ENCODE measurements at regions not wholly inside any gene's neighbourhood (a gene's known extent, or its start where the extent isn't known, plus 50 kb on each side); places are given as distances from the start of the nearest gene placed in this dataset.
"Not testable (repeated sequence)": the region's sequence is repeated elsewhere in the genome, so short reads cannot be mapped to it uniquely, and the experiment has no call there.

DNA sequence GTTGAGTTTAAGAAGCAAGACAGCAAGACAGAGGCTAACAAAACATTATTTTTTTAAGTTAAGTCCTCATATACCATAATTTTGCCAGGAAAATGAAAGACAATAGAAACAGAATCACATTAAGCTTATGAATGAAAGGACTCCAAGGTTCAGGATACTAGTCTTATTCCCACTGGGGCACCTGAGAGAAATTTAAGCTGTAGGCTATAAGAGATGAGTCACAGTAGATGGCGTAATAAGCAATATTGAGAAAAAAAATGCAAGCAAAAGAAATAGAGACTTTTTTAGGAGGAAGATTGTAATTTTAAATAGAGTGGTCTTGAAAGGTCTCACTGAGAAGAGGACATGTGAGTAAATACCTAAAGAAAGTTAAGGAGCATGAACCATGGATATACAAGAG lies 57.1 kb upstream of the KIF2B start:
- no peak for DNase-seq

DNA sequence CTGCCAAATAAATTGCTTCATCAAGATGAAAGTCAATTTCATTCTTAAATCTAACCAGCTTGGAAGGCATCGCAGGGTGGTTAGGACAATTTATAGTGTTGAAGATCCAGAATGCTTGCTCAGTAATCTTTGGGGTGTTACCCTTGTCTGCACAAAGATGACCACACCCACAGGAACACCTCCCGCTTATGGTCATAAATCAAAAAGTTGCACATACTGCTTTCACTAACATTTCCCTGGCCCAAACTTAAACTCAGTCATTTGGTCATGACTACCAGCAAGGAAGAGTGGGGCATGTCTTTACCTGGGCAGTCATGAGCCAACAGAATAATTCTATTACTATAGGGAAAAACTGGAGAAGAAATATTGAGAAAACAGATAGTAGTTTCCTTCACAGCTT lies 57.6 kb upstream of the KIF2B start:
- DNase-seq = no peak

DNA sequence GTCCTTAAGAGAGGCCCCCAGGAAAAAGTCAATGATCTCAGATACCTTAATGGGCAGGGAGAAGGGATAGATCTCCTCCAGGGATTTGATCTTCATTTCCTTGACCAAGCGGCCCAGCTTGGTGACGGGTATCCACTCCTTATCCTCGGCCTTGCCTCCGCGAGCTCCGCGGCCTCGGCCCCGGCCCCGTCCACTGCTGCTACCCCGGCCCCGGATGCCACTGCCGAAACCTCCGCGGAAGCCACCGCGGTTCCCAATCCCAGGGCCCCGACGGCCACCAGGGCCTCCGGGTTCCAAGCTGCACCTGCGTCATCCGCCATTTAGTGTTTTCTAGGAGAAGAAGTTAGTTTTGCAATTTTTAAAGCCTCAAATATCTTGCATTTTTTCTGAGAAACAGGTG lies 65.2 kb upstream of the KIF2B start:
- DNase-seq = no peak

DNA sequence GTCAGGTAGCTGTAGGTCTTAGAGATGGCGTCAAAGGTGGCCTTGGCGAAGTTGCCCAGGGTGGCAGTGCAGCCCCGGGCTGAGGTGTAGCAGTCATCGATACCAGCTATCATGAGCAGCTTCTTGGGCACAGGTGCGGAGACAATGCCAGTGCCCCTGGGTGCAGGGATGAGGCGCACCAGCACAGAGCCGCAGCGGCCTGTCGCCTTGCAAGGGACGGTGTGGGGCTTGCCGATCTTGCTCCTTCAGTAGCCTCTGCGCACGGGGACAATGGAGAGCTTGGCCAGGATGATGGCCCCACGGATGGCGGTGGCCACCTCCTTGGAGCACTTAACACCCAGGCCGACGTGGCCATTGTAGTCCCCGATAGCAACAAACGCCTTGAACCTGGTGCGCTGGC lies 65.6 kb upstream of the KIF2B start:
- DNase-seq = not testable (repeated sequence)

DNA sequence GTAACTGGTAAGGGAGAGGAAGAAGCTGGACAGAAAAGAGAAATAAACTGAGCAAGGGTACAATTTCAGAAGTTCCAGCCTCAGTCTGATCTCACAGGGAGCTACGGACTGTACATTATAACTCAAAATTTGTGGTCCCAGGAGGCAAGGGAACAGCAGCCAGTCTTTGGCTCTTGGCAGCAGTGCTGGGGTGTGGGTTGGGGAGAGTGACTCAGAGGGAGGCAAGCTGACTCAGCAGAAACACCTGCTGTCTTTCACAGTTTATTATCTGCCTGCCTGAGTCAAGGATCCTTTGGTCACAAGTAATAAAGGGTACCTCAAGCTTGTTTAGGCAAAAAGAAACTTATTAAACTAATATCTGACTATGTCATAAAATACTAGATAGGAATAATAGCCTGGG lies 73.5 kb upstream of the KIF2B start:
- DNase-seq = no peak

DNA sequence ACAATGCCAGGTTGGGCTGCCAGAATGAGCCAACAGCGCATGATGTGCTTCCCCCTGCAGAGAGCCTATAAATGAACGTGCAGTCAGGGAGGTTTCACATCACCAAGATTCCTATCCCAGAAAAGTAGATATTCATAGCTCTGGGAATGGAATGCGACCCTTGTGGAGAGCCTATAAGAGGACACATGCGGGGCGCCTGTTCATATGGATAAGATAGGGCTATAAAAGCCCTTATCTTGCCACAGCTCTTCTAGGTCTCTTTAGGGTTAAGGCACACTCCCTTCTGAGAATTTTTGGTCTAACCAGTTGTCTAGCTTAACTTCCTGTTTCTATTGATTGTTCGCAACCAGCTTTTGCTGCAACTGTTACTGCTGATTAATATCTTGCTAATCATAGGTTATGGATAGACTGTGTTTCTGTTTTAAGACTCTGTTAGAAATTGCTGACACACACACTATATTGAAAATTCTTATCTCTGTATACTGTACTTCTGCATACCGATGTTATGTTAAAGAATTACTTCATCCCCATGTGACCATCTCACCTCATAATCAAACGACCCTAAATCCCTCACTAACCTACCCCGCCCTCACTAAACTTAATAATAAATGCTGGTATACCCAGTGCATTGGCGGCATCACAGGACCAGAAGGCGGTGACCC lies 74.4 kb upstream of the KIF2B start:
- not testable (repeated sequence) for DNase-seq

DNA sequence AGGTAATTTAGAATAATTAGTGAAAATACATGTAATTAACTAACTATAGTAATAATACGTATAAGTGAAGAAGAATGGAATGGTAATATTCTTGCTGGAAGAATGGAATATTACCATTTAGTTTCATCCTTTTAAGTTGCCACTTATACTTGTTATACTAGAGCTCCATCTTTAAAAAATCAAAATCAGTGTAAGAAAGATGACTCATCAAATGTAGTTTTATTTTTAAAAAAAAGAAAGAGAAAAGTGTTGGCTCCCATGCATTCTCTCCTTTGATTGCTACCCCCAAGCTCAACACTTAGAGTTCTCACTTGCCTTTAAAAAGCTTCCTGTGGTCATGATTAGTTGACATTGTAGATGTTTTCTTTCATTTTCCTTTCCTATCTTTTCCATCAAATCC lies 82.4 kb upstream of the KIF2B start:
- DNase-seq = no peak

DNA sequence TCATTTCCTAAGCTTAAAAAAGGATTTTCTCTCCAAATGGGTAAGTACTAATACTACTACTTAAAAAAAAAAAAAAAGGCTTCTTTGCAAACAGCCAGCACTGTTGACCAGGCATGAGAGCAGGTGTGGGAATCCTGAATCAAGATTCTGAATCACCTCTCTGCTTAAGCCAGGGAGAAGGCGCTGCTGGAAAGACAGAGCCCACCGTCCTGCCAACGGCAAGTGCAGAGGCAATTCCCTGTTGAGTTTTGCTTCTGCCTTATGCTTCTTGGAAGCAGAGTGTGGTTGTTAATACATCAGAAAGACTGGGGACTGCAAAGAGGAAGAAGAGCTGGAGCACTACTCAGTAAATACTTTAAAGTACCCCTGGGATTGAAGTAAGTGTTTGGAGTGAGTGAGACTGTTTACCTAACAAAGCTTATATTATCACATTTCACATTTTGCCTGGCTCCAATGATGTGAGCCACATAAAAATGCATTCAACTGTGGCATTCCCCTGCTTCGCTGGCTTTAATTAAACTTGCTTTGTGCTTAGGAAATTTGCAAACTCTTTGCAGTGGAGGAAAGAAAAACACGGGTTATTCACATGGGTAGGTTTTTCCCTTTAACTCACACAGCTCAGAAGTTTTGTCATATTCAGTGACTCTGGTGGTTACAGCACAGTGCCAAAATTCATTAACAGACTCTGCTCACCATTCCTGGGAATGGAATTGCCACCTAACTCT lies 86.0 kb upstream of the KIF2B start:
- DNase-seq = no peak

DNA sequence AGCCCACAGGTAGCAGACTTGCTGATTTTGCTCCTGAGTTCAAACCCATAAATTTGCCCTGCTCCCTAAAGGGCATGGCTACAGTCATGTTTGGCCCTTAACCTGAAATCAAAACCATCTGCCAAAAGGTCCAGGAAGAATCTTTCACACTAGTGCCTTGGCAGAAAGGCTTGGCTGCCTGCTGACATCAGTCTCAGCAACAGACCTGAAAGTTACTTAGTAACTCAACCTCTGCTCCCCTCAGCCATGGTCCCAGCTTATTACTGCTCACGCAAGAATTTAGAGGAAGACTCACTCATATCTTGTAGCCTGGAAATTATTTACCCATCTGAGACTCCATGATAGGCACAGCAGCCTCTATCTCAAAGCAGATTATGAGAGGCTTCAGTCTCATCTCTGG lies 98.0 kb upstream of the KIF2B start:
- no peak for DNase-seq

DNA sequence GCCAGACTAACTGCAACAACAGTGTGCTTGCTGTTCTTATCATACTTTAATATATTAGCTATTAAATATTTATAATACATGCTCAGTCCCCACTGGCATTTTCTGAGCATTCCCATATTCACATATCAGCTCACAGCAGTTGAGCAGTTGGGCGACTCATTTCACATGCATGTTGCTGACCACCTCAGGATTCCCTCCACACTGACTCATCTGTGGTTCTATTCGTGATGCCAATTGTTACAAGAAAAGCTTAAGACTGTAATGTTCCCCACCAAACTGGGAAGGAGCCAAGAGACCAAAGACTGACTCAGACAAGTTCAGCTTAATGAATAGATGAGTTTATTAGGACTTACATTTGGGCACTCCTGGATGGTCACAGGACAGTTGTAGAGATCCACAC lies 100.3 kb upstream of the KIF2B start:
- no peak for DNase-seq

DNA sequence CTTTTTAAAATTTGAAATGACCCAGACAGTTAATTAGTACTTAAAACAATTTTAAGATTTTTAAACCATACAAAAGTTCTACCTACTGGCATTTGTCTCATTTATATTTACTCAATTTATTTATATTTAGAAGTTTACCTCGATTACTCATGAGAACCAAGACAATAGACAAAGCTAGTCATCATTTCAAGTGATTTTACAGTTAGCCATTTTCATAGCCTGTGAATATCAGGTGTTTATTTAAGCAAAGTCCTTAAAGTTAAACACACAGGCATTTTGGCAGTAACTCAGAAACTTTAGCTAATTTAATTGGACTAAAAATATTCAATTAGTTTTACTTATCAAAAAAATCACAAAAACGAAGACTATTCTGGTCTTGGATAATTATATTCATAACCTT lies 101.6 kb upstream of the KIF2B start:
- DNase-seq = no peak

DNA sequence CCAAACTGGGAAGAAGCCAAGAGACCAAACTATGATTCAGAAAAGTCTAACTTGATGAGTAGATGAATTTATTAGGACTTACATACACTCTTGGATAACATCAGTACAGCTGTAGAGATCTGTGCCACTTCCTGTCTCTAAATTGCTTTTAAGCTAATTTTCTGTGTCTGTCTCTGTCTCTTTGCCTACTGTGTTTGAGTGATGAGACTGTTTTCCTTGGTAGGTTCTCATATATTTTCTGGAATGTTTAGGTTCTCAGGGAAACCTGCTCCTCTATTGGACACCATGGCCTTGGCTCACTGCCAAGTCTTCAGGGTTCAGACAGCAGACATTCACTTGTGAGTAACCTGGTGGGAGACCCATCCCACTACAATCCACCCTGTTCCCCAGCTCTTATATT lies 103.5 kb upstream of the KIF2B start:
- DNase-seq = no peak

DNA sequence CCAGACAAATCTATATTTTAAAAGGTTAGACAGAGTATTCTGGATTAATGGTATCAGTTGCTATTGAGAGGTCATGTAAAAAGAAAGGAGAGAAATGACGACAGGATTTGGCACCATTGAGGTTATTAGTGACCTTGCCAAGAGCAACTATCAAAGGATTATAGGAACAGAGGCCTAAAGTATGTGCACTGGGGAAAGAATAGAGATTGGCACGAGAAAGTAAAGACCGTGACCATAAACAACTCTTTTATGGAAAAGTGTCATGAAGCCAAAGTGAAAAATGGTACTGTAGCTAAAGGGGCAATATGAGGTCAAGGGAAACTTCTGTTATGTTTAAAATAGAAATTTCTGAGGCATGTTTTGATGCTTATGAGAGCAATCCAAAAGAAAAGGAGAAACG lies 115.2 kb upstream of the KIF2B start:
- no peak for DNase-seq

DNA sequence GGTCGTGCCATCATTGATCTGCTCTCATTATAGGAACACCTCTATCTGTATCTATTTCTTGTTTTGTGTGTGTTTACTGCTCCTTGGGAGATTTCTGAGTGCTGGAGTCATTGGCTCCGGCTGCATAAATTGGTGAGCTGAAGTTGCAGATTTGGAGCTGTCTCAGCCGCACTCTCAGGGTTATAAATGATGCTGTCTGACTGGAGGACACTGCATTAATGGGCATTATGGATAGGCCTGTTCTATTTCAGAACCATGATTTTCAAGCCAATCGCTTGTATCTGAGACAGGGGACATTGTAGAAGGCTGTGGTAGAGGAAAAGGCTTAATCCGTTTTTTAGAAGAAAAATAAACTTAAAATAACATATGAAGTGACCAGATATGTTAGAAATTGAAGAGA lies 126.4 kb upstream of the KIF2B start:
- DNase-seq = no peak

DNA sequence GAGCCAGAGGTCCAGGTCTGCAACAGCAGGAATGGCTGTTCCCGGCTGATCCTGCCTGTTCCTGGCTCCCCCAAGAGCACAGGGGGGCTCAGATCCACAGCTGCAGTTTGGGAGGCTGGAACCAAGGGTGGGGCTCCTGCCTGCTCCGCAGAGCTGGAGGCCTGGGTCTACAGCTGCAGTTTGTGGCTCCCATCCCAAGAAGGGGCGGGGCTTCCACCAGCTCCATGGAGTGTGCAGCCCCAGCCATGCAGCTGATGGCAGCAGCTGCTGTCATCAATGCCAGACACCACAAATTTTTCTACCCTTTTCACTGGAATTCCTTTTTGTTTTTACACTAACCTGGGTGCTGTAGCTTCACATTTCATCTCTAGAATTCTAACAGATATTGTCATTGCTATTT lies 135.4 kb upstream of the KIF2B start:
- DNase-seq = no peak

DNA sequence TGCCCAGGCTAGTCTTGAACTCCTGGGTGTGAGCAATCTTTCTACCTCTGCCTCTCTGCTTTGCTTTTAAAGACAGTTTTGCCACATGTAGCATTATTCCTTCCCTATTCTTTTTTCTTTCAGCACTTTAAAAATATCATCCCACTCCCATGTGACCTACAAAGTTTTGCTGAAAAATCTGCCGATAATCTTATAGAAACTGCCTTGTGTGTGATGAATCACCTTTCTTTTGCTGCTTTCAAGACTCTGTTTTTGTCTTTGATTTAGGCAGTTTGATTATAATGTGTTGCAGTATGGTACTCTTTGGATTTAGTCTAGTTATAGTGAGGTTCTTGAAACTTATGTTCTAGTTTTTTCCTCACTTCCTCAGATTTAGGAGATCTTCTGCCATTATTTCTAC lies 142.0 kb upstream of the KIF2B start:
- no peak for DNase-seq

DNA sequence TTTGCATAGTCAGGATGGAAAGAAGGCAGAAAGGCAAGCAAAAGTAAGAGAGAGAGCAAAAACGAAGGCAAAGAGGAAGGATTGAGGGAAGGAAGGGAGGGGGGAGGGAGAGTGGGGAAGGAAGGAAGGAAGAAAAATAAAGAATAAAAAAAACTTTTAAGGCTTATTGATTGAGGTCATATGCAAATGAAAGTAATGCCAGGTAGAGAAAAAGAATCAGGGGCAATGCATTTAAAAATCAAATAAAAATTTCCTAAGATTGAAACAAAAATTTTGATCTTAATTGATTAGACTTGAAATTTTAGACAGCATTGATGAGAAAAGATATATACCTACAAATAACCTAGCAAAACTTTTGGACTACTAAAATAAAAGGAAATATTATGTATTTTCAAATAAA lies 153.9 kb upstream of the KIF2B start:
- no peak for DNase-seq

DNA sequence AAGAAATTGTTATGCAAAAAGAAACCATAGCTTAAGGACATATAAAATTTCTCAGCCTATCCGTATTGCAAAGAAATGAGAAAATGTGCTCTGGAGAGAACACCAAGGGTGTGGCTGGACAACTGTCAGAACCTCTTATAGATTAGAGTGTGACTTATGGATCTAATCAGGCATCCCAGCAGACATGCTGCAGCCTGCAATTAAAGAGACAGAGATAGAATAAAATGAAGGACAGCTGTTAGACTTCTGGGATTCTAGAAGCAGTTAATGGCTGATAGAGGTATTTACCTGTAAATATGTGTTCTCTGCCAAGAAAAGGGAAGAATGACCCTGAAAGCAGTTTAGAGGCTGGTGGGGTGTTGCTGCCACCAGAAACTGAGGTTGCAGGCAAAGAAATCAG lies 160.1 kb upstream of the KIF2B start:
- no peak for DNase-seq

DNA sequence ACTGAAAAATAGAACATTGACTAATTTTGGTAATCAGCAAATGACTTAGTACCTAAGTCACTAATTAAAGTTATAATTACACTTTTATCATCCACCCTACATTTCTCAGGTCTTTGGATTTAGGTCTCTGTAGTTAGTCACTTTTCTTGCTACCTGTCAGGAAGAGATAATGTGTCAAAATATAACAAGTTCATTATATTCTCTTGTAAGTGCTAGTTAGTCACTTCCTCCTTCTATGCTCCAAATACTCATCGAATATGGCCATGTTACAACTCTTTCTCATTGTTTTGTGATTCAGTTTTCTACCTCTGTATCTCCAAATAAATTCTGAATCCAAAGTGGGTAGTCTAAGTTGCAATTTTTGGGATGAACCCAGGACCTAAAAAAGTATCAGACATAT lies 163.5 kb upstream of the KIF2B start:
- DNase-seq = no peak

DNA sequence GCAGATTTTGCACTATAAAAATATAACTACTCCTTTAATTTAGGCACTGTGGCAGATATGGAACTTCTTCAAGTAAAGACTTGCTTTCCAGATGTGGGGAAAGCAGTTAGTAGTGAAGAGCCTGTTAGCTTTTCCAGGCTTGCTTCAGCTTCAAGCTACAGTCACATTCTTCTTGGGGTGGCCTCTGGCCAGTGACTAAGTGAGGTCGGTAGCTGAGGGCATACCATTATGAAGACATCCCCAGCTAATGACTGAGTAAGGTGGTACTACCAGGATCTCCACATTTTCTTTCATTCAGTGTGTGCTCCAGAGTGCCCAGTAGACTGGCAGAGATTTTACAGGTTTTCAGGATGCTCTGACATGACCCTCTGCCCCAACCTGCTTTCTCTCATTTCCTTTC lies 167.1 kb upstream of the KIF2B start:
- no peak for DNase-seq

DNA sequence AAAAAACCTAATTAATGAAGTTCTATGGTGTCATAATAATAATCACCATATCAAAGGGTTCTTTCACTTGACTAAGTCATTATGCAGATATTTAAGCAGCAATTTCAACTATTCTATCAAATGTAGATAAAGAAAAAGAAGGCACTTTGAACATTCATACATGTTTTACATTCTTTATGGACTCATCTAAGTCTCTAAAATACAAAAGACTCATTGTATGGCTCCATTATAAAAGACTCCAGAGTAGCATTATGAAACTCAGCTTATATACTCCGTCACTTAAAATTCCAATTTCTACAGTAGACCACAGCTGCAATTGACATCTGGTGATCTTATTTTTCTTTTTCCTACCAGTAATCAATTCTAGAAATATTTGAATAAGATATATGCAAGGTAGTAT lies 173.5 kb upstream of the KIF2B start:
- DNase-seq = no peak

DNA sequence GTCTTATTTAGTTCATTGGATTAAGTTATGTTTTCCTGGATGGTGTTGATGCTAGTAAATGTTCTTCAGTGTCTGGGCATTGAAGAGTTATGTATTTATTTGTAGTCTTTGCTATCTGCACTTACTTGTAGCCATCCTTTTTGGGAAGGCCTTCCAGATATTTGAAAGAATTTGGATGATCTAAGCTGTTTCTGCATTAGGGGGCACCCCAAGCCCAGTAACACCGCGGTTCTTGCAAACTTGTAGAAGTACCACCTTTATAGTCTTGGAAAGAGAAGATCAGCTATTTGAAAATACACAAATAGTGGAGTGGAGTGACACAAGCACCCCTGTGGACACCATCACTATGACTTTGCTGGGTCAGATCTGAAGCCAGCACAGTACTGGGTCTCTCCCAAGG lies 175.9 kb upstream of the KIF2B start:
- no peak for DNase-seq

DNA sequence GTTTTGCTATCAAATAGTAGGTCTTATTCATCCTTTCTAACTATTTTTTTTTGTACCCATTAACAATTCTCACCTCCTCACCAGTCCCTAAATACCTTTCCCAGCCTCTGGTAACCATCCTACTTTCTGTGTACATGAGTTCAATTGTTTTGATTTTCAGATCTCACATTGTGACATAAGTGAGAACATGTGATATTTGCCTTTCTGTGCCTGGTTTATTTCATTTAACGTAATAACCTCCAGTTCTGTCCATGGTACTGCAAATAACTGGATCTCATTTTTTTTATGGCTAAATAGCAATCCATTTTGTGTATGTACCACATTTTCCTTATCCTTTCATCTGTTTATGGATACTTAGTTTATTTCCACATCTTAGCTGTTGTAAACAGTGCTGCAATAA lies 181.9 kb upstream of the KIF2B start:
- DNase-seq = no peak

DNA sequence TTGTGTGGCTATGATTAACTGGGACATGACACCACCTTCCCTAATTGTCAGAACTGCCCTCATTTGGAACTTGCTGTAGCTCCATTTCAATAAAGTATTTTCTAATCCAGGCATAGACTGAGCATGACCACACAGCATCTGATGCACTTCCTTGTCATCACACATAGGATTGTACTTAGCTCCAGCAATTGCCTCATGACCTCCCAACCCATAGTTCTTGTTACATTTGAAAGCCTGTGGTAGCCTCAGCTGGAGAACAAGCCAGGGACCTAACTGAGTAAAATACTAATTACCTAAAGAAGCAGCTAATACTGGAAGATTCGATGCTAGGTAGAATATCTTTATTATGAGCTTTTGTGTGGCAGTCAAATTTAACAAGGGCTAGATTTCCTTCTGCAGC lies 187.3 kb upstream of the KIF2B start:
- no peak for DNase-seq

DNA sequence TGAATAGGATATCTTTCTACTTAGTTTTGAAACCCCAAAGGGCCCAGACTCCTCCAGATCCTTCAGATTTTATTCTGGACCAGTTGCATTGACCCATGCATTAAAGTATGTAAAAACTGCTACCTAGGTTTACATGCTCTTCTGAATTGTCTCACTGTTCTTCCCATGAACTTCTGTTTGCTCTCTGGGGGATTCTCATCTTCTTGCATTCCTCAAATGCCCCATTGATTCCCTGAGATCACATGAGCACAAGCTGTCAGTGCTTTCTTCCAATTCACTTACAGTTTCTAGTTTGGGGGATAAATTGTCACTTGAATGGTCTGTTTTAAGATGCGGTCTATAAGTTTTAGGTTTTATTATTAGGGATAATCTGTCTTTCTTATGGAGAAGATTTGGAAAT lies 188.9 kb upstream of the KIF2B start:
- no peak for DNase-seq

Measured in NCI-H1092 treated with DMSO at 0.1 percent for 48 hours (cell line).